ENCODE measurements at regions not wholly inside any gene's neighbourhood (a gene's known extent, or its start where the extent isn't known, plus 50 kb on each side); places are given as distances from the start of the nearest gene placed in this dataset.

DNA sequence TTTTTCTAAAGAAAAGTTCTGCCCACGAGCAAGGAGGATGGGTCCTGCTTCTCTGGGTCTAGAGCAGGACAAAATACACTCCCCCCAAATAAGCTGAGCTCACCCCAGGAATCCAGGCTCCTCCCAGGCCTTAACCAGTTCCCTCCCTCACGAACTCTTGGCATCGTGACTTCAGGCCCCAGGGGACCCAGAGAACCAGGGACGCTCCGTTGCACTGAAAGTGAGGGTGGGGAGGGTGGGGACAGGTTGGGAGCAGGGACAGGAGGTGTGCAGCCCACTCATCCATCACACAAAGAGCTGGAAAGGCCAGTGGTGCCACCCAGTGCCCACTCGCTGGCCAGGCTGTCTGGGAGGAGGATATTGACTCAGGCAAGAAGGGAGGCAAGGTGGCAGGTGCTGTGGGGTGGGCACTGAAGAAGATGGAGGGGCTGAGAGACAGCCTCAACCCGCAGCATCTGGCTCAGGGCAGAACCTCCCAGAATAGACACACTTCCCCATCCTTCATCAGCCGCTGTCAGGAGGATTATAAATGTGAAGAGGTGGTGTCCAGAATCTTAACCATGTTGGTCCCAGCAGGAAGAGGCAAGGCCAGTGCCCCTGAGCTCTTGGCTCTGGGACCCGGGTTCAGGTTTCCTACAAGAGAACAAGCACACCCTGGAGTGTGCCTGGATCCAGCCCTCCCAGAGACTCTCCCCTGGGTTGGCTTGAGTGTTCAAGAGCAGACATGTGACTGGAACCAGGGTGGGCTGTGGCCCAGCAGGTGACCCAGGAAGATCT, 67.9 kb upstream of the RPL38 start:
- intact Hi-C loops (cut with micrococcal nuclease): no loop called here
- Histone ChIP-seq H3K4me3 (replicated peaks in 1 of 2; ENCODE audit: low read depth in 1 of 2, low read length in 2 of 2) (no peak overlapping the region), H3K27me3 (ENCODE audit: insufficient read depth, low read length) (peaks cover 27% of the 10 kb centered on the region; the same call in 1 of the 2 replicates), H3K9me3 (ENCODE audit: control insufficient read depth in 1 of 2, insufficient read depth in 1 of 2, low read depth in 1 of 2, low read length in 2 of 2) (0 out of 4 replicates have a peak, but pooled peaks cover 0 to 8% of the 10 kb centered on the region in 2 experiments), H3K79me2 (ENCODE audit: insufficient read depth, low read length) (no peaks in the 10 kb centered on the region), H3K4me1 (ENCODE audit: control insufficient read depth in 1 of 2, insufficient read depth in 2 of 2, low read length in 2 of 2) (no peaks in the 10 kb centered on the region), H3K4me2 (ENCODE audit: low read length) (no peak overlapping the region), H3K36me3 (ENCODE audit: control insufficient read depth in 1 of 2, insufficient read depth in 2 of 2, low read length in 2 of 2) (no peaks in the 10 kb centered on the region), H2AFZ (ENCODE audit: low read depth, low read length, poor library complexity, severe bottlenecking) (no peak overlapping the region), H3K27ac (ENCODE audit: low read depth, low read length) (no peak overlapping the region), H4K20me1 (ENCODE audit: insufficient read depth) (no peaks in the 10 kb centered on the region), H3K9ac (ENCODE audit: low read length) (no peak overlapping the region), H3K9me2 (ENCODE audit: insufficient read depth) (no peaks in the 10 kb centered on the region)
- ChIA-PET POLR2A (no interaction called here), RAD21 (ENCODE audit: low non-redundant PET in 1 of 2, low total read pairs in 2 of 2, uncharacterized antibody in 2 of 2, unreplicated experiment in 2 of 2) (no interaction called here), CTCF (no interaction called here)
- no peak for TF ChIP-seq SRF (IDR thresholded peaks at IDR 0.05; ENCODE audit: low read depth)
- TF ChIP-seq ZFX (IDR thresholded peaks at IDR 0.05): no peak
- no peak for TF ChIP-seq TCF7L2 (IDR thresholded peaks at IDR 0.05; ENCODE audit: borderline replicate concordance, extremely low read depth, insufficient read depth, insufficient read length)
- no peak for TF ChIP-seq CEBPB (IDR thresholded peaks at IDR 0.05; ENCODE audit: low read depth)
- BruUV-seq (replicated peaks): no TSS peak
- ATAC-seq (no peak), DNase-seq (ENCODE audit: low read depth, low spot score) (no peak)

DNA sequence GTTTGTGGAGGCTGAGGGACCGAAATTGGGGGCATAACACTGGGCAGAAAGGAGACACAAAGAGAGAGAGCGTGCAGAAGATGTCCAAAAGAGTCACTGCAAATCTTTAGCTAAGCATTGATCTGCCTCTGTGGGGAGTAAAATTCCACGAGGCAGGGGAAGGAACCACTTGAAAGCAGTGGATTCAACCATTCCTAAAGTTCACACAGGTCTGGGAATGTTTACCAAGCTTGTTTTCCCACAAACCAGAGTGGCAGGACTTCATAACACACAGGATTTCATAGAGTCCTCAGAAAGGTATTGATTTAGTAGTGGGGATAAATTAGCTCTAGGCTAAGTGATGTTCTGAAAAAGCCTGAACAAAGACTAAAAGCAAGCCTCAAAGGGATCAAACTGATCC, 66.1 kb upstream of the RPL38 start:
- no peaks in the 10 kb centered on the region for H4K20me1 ChIP-seq (ENCODE audit: insufficient read depth)
- intact Hi-C loops (cut with micrococcal nuclease): no loop called here
- no TSS peak for BruUV-seq (replicated peaks)
- no peaks in the 10 kb centered on the region for H3K36me3 ChIP-seq (ENCODE audit: control insufficient read depth in 1 of 2, insufficient read depth in 2 of 2, low read length in 2 of 2)
- no peak overlapping the region for H3K4me2 ChIP-seq (ENCODE audit: low read length)
- TF ChIP-seq EZH2phosphoT487 (IDR thresholded peaks at IDR 0.05; ENCODE audit: borderline replicate concordance): no peak
- TF ChIP-seq ZFX (IDR thresholded peaks at IDR 0.05): no peak
- ATAC-seq (no peak), DNase-seq (ENCODE audit: low read depth, low spot score) (no peak)
- POLR2A ChIA-PET: no interaction called here
- no peak overlapping the region for H3K9ac ChIP-seq (ENCODE audit: low read length)
- H3K9me2 ChIP-seq (ENCODE audit: insufficient read depth): no peaks in the 10 kb centered on the region
- H3K4me1 ChIP-seq (ENCODE audit: control insufficient read depth in 1 of 2, insufficient read depth in 2 of 2, low read length in 2 of 2): no peaks in the 10 kb centered on the region
- CTCF ChIA-PET: no interaction called here
- H3K27me3 ChIP-seq (ENCODE audit: insufficient read depth, low read length): peaks cover 23% of the 10 kb centered on the region; the same call in 1 of the 2 replicates
- no peak overlapping the region for H2AFZ ChIP-seq (ENCODE audit: low read depth, low read length, poor library complexity, severe bottlenecking)
- H3K9me3 ChIP-seq (ENCODE audit: control insufficient read depth in 1 of 2, insufficient read depth in 1 of 2, low read depth in 1 of 2, low read length in 2 of 2): peaks cover 2 to 18% of the 10 kb centered on the region in 2 experiments; a peak in 1 of 4 replicates
- H3K27ac ChIP-seq (ENCODE audit: low read depth, low read length): no peak overlapping the region
- no peaks in the 10 kb centered on the region for H3K79me2 ChIP-seq (ENCODE audit: insufficient read depth, low read length)
- H3K4me3 ChIP-seq (replicated peaks in 1 of 2; ENCODE audit: low read depth in 1 of 2, low read length in 2 of 2): no peak overlapping the region
- RAD21 ChIA-PET (ENCODE audit: low non-redundant PET in 1 of 2, low total read pairs in 2 of 2, uncharacterized antibody in 2 of 2, unreplicated experiment in 2 of 2): no interaction called here

Data from HCT116 (cell line).